Heart left ventricle (tissue), 16 donors: ENCODE measurements at regions not wholly inside any gene's neighbourhood (a gene's known extent, or its start where the extent isn't known, plus 50 kb on each side); places are given as distances from the start of the nearest gene placed in this dataset.
A peak's percentile ranks its signal among the peaks of the same experiment; 100 is the strongest.

Source experiments
- ATAC-seq, 4 donors: fragments of 200-7000 bp; cut with Tn5 transposase; one replicate each; pipeline ENCODE4 v1.9.1; 2020 to 2022; ENCODE audit warnings: moderate library complexity in 4 of 4, mild to moderate bottlenecking in 3 of 4, moderate number of reproducible peaks in 1 of 4
- DNase-seq, 5 donors: peaks; one replicate each; pipeline ENCODE4 v3.0.0-alpha.2; 2020
- H3K27ac ChIP-seq, 12 donors: fragments of 200-600 bp; sonication (generic) in 4 of 12; one replicate each; pipeline versions ENCODE4 v1.5.0 to v1.8.0; 2016 to 2022; ENCODE audit warnings: mild to moderate bottlenecking in 2 of 12
- H3K27me3 ChIP-seq, 9 donors: fragments of 200-600 bp; sonication (generic) in 2 of 9; one replicate each; pipeline versions ENCODE4 v1.5.1 to v1.8.0; 2016 to 2022; ENCODE audit warnings: mild to moderate bottlenecking in 3 of 9
- H3K36me3 ChIP-seq, 9 donors: fragments of 200-600 bp; sonication (generic) in 2 of 9; one replicate each; pipeline versions ENCODE4 v1.5.0 to v1.8.0; 2018 to 2022; ENCODE audit warnings: mild to moderate bottlenecking in 2 of 9
- H3K4me1 ChIP-seq, 12 donors: fragments of 200-600 bp; sonication (generic) in 4 of 12; one replicate each; pipeline versions ENCODE4 v1.5.0 to v1.8.0; 2016 to 2022; ENCODE audit warnings: mild to moderate bottlenecking in 3 of 12
- H3K4me3 ChIP-seq, 12 donors: fragments of 200-600 bp; sonication (generic) in 4 of 12; one replicate each; pipeline versions ENCODE4 v1.5.0 to v1.8.0; 2017 to 2022; ENCODE audit warnings: mild to moderate bottlenecking in 9 of 12, moderate library complexity in 4 of 12
- H3K9me3 ChIP-seq, 12 donors: fragments of 200-600 bp; sonication (generic) in 4 of 12; one replicate each; pipeline versions ENCODE4 v1.5.0 to v1.8.0; 2016 to 2022; ENCODE audit warnings: mild to moderate bottlenecking in 1 of 12
- CTCF ChIP-seq, 12 donors: fragments of 200-600 bp; sonication (generic) in 4 of 12; IDR thresholded peaks; one replicate each; pipeline versions ENCODE4 v1.5.0 to v1.8.0; 2018 to 2022; ENCODE audit warnings: antibody characterized with exemption in 12 of 12, mild to moderate bottlenecking in 5 of 12
- POLR2A ChIP-seq, 2 donors: fragments of 450-650 bp; IDR thresholded peaks; one replicate each; pipeline ENCODE4 v1.6.1; 2017; ENCODE audit warnings: antibody characterized with exemption in 2 of 2, mild to moderate bottlenecking in 2 of 2, moderate library complexity in 2 of 2
- WGBS, 4 donors: extraction: QIAGEN DNeasy Blood & Tissue Kit in 2 of 4; methylation state at CpG; one replicate each; pipeline versions ENCODE4 v1.1.5 to v1.1.7; 2013 to 2018; 5-methylcytosine and 5-hydroxymethylcytosine counted together
- intact Hi-C, 10 donors: fragments of 100-400 bp; cut with DNase I; formaldehyde crosslinking; loops; one replicate each; pipeline versions ENCODE4 v1.11.1 to v1.14.2; 2022
- donor health status: ischemic (EF 13 %, LVEDD 7.1; RV severe dilation, severe dysfunction).
- donor health status: healthy with polysubstance abuse.
- donor health status: DM: no; HTN: yes; CAD: no.
- donor health status: DM: no; HTN: no; CAD: no.
- donor health status: ischemic (EF 25% LVEDD 6.9; RV normal size, moderate dysfunction).
- donor health status: ischemic (EF 25% LVEDD 5.7; RV mildly dilated, moderate dysfunction).
- donor health status: healthy.
- donor health status: DM: yes; HTN: yes; CAD: no.
- donor health status: ischemic (EF 35%, LVEDD 5.7; RV mildly dilated, moderate dysfunction).
- donor health status: nonischemic (EF 11% LVEDD 7.7; RV severe dilation, severe dysfunction).
- donor health status: DM: yes; HTN: yes; CAD: no.
- donor health status: PGD.
- donor health status: ischemic (EF 29% LVEDD 5.4; RV normal size, mild dysfunction).
- donor health status: nonischemic (EF 23%, LVEDD 6.1; RV moderate dilation, normal function).

- Histone ChIP-seq H3K27ac (no peak overlapping the region), H3K9me3 (no peaks in the 10 kb centered on the region), H3K4me3 (no peak overlapping the region), H3K4me1 (no peaks in the 10 kb centered on the region), H3K27me3 (no peaks in the 10 kb centered on the region), H3K36me3 (no peaks in the 10 kb centered on the region)
- TF ChIP-seq POLR2A (IDR thresholded peaks at IDR 0.05) = no peak
- no peak for DNase-seq
- no peak for ATAC-seq
- 34 to 48% (median 41%) methylated on average over 1 of the region's 1 CpG for WGBS, 4 donors
- intact Hi-C loops = no loop called here
Measured at GRCh38 chr2:138853296-138853695, 73.1 kb upstream of the NXPH2 start.

GRCh38 chr2:138846216-138846821 is 66.1 kb upstream of the NXPH2 start:
- Histone ChIP-seq H3K9me3 (no peaks in the 10 kb centered on the region), H3K27me3 (peaks cover 0 to 4% (median 0%) of the 10 kb centered on the region in 9 donors), H3K27ac (no peak overlapping the region), H3K36me3 (no peaks in the 10 kb centered on the region), H3K4me3 (no peak overlapping the region), H3K4me1 (no peaks in the 10 kb centered on the region)
- intact Hi-C loops = no loop called here
- ATAC-seq (no peak), DNase-seq (no peak)
- TF ChIP-seq POLR2A (IDR thresholded peaks at IDR 0.05) = no peak
- peak; percentile 24 to 58 (median 40) for TF ChIP-seq CTCF (IDR thresholded peaks at IDR 0.05)
- 60 to 62% (median 62%) methylated on average over 8 of the region's 8 CpGs for WGBS, 4 donors

- no peak for DNase-seq
- no peak overlapping the region for H3K4me3 ChIP-seq
- no peaks in the 10 kb centered on the region for H3K9me3 ChIP-seq
- H3K27ac ChIP-seq = no peak overlapping the region
- intact Hi-C loops = no loop called here
- WGBS, 4 donors = 71 to 93% (median 87%) methylated on average over 1 of the region's 1 CpG
- no peak for ATAC-seq
- H3K27me3 ChIP-seq = peaks cover 0 to 10% (median 0%) of the 10 kb centered on the region in 9 donors
- TF ChIP-seq CTCF (IDR thresholded peaks at IDR 0.05) (no peak), POLR2A (IDR thresholded peaks at IDR 0.05) (no peak)
- H3K36me3 ChIP-seq = no peaks in the 10 kb centered on the region
- H3K4me1 ChIP-seq = no peaks in the 10 kb centered on the region
Measured at GRCh38 chr2:138842341-138842740, 62.2 kb upstream of the NXPH2 start.

- Histone ChIP-seq H3K36me3 (no peaks in the 10 kb centered on the region), H3K27ac (no peak overlapping the region), H3K27me3 (peaks cover 0 to 10% (median 0%) of the 10 kb centered on the region in 9 donors), H3K4me3 (no peak overlapping the region), H3K9me3 (no peaks in the 10 kb centered on the region), H3K4me1 (no peaks in the 10 kb centered on the region)
- ATAC-seq (no peak), DNase-seq (no peak)
- intact Hi-C loops = no loop called here
- TF ChIP-seq CTCF (IDR thresholded peaks at IDR 0.05) = no peak
- no peak for TF ChIP-seq POLR2A (IDR thresholded peaks at IDR 0.05)
- WGBS, 4 donors = 70 to 75% (median 72%) methylated on average over 3 of the region's 3 CpGs
Measured at GRCh38 chr2:138841459-138841858, 61.3 kb upstream of the NXPH2 start.
